HepG2 (cell line): ENCODE measurements at regions not wholly inside any gene's neighbourhood (a gene's known extent, or its start where the extent isn't known, plus 50 kb on each side); places are given as distances from the start of the nearest gene placed in this dataset.
A peak's percentile ranks its signal among the peaks of the same experiment; 100 is the strongest.

Experiments
- AGO2 ChIP-seq: fragments of 200-400 bp; formaldehyde crosslinking; optimal IDR thresholded peaks from 2 replicates; pipeline ENCODE3; 2017; ENCODE audit warnings: mild to moderate bottlenecking, low read depth, low read length, moderate library complexity
- CHD4 ChIP-seq: fragments of 200-600 bp; sonication (generic); IDR thresholded peaks from 2 replicates; pipeline ENCODE4 v1.7.0; 2017; ENCODE audit warnings: mild to moderate bottlenecking, low read length, borderline replicate concordance
- GATAD2A ChIP-seq: IDR thresholded peaks from 2 replicates; pipeline ENCODE4 v1.6.1; 2016
- GFI1 ChIP-seq: sonication (generic); formaldehyde crosslinking; IDR thresholded peaks from 2 replicates; pipeline ENCODE4 v1.5.0; 2020; ENCODE audit warnings: missing genetic modification reagents, mild to moderate bottlenecking, borderline replicate concordance
- HCFC1 ChIP-seq: fragments of 150-350 bp; IDR thresholded peaks from 2 replicates; pipeline ENCODE4 v1.6.1; 2014; ENCODE audit warnings: low read depth, low read length
- NCOA5 ChIP-seq: sonication (generic); formaldehyde crosslinking; IDR thresholded peaks from 2 replicates; pipeline ENCODE4 v1.4.0; 2020; ENCODE audit warnings: missing genetic modification reagents
- RARA ChIP-seq: IDR thresholded peaks from 2 replicates; pipeline ENCODE4 v1.6.1; 2016; ENCODE audit warnings: missing genetic modification reagents, missing compliant biosample characterization
- RFXAP ChIP-seq: sonication (generic); formaldehyde crosslinking; IDR thresholded peaks from 2 replicates; pipeline ENCODE4 v1.4.0; 2020; ENCODE audit warnings: missing genetic modification reagents, borderline replicate concordance
- RXRB ChIP-seq: IDR thresholded peaks from 2 replicates; pipeline ENCODE4 v1.6.1; 2016; ENCODE audit warnings: borderline replicate concordance, missing genetic modification reagents, missing compliant biosample characterization
- SMARCE1 ChIP-seq: fragments of 450-650 bp; IDR thresholded peaks from 2 replicates; pipeline ENCODE4 v1.6.1; 2017; ENCODE audit warnings: borderline replicate concordance
- SOX13 ChIP-seq, 3 experiments: fragments of 450-650 bp in 1 of 3; sonication (generic) in 1 of 3; formaldehyde crosslinking in 1 of 3; IDR thresholded peaks in 2 of 3; conservative IDR thresholded peaks in 1 of 3; 2 replicates each; pipeline versions ENCODE4 v1.5.0 to v1.6.1; 2016 to 2020; ENCODE audit warnings: antibody characterized with exemption in 1 of 3, mild to moderate bottlenecking in 1 of 3, missing compliant biosample characterization in 1 of 3, missing genetic modification reagents in 1 of 3, moderate library complexity in 1 of 3
- ZFP37 ChIP-seq: sonication (generic); formaldehyde crosslinking; IDR thresholded peaks from 2 replicates; pipeline ENCODE4 v1.4.0; 2020; ENCODE audit warnings: missing genetic modification reagents, borderline replicate concordance
- ZNF121 ChIP-seq: sonication (generic); formaldehyde crosslinking; IDR thresholded peaks from 2 replicates; pipeline ENCODE4 v1.5.0; 2020; ENCODE audit warnings: mild to moderate bottlenecking, missing genetic modification reagents
- ZNF615 ChIP-seq: sonication (generic); formaldehyde crosslinking; IDR thresholded peaks from 2 replicates; pipeline ENCODE4 v1.5.0; 2020; ENCODE audit warnings: mild to moderate bottlenecking, missing genetic modification reagents, borderline replicate concordance
- ZNF616 ChIP-seq: sonication (generic); formaldehyde crosslinking; IDR thresholded peaks from 2 replicates; pipeline ENCODE4 v1.5.0; 2020; ENCODE audit warnings: low read depth, mild to moderate bottlenecking, missing genetic modification reagents
- ZNF7 ChIP-seq: IDR thresholded peaks from 2 replicates; pipeline ENCODE4 v1.6.1; 2016; ENCODE audit warnings: missing biosample characterization, missing genetic modification reagents
- TF ChIP-seq, protein P1 (sequence below): sonication (generic); formaldehyde crosslinking; IDR thresholded peaks from 2 replicates; pipeline ENCODE4 v1.4.0; 2020; ENCODE audit warnings: missing genetic modification reagents, borderline replicate concordance
- TF ChIP-seq, protein P2 (sequence below), 2 experiments: sonication (generic) in 1 of 2; formaldehyde crosslinking in 1 of 2; IDR thresholded peaks; 2 replicates each; pipeline versions ENCODE4 v1.6.1 to v1.9.0; 2014 to 2022; ENCODE audit warnings: antibody characterized with exemption in 1 of 2, borderline replicate concordance in 1 of 2, inconsistent platforms in 1 of 2, low read depth in 1 of 2, missing genetic modification reagents in 1 of 2
- TF ChIP-seq, protein P3 (sequence below): sonication (generic); formaldehyde crosslinking; IDR thresholded peaks from 2 replicates; pipeline ENCODE4 v1.5.1; 2020; ENCODE audit warnings: missing genetic modification reagents, mild to moderate bottlenecking, borderline replicate concordance

DNA sequence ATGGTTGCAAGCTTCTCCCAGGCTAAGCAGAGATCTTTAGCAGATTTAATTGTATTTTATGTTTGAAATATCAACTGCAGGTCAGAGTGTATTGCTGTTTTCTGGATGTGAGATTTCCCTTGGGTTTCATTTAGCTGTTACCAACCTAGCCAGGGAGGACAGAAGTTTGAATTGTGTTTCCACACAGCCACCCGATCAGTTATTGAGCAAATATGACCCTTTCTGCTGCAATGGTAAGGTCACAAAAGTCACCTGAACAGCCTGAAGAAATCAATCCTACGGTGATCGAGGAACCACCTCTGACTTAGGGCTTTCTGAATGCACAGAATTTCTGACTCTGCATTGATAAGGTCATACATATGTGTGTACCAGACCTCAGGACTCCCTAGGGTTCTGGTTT, 419.9 kb downstream of the MAN2A1 start (continued):
- TF ChIP-seq ZFP37 (CRISPR knock-in tag) (no peak), GFI1 (CRISPR knock-in tag) (0 out of 2 replicates have a peak, but pooled peaks have one; percentile 24), NCOA5 (CRISPR knock-in tag) (no peak), CHD4 (no peak), ZNF616 (CRISPR knock-in tag) (no peak), AGO2 (no peak), ZNF615 (CRISPR knock-in tag) (no peak), ZNF121 (CRISPR knock-in tag) (no peak), RARA (CRISPR knock-in tag) (peak; percentile 69; the same call in 1 of the 2 replicates), RFXAP (CRISPR knock-in tag) (no peak), GATAD2A (CRISPR knock-in tag) (peak; percentile 85), SMARCE1 (no peak), ZNF7 (CRISPR knock-in tag) (no peak), SOX13 (IDR thresholded peaks at IDR 0.05) (no peak), SOX13 (CRISPR knock-in tag; conservative IDR thresholded peaks at IDR 0.05 in 1 of 2, IDR thresholded peaks at IDR 0.05 in 1 of 2) (peak in 1 of 2 experiments; percentile 65; a peak in 2 of 4 replicates), HCFC1 (no peak), RXRB (CRISPR knock-in tag) (no peak)
- TF ChIP-seq, protein P1, sequence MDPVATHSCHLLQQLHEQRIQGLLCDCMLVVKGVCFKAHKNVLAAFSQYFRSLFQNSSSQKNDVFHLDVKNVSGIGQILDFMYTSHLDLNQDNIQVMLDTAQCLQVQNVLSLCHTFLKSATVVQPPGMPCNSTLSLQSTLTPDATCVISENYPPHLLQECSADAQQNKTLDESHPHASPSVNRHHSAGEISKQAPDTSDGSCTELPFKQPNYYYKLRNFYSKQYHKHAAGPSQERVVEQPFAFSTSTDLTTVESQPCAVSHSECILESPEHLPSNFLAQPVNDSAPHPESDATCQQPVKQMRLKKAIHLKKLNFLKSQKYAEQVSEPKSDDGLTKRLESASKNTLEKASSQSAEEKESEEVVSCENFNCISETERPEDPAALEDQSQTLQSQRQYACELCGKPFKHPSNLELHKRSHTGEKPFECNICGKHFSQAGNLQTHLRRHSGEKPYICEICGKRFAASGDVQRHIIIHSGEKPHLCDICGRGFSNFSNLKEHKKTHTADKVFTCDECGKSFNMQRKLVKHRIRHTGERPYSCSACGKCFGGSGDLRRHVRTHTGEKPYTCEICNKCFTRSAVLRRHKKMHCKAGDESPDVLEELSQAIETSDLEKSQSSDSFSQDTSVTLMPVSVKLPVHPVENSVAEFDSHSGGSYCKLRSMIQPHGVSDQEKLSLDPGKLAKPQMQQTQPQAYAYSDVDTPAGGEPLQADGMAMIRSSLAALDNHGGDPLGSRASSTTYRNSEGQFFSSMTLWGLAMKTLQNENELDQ (CRISPR knock-in tag): no peak
- TF ChIP-seq, protein P2, sequence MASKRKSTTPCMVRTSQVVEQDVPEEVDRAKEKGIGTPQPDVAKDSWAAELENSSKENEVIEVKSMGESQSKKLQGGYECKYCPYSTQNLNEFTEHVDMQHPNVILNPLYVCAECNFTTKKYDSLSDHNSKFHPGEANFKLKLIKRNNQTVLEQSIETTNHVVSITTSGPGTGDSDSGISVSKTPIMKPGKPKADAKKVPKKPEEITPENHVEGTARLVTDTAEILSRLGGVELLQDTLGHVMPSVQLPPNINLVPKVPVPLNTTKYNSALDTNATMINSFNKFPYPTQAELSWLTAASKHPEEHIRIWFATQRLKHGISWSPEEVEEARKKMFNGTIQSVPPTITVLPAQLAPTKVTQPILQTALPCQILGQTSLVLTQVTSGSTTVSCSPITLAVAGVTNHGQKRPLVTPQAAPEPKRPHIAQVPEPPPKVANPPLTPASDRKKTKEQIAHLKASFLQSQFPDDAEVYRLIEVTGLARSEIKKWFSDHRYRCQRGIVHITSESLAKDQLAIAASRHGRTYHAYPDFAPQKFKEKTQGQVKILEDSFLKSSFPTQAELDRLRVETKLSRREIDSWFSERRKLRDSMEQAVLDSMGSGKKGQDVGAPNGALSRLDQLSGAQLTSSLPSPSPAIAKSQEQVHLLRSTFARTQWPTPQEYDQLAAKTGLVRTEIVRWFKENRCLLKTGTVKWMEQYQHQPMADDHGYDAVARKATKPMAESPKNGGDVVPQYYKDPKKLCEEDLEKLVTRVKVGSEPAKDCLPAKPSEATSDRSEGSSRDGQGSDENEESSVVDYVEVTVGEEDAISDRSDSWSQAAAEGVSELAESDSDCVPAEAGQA (IDR thresholded peaks at IDR 0.05; ENCODE audit: low read depth): no peak
- TF ChIP-seq, protein P2 (CRISPR knock-in tag; IDR thresholded peaks at IDR 0.05; ENCODE audit: borderline replicate concordance): no peak
- TF ChIP-seq, protein P3, sequence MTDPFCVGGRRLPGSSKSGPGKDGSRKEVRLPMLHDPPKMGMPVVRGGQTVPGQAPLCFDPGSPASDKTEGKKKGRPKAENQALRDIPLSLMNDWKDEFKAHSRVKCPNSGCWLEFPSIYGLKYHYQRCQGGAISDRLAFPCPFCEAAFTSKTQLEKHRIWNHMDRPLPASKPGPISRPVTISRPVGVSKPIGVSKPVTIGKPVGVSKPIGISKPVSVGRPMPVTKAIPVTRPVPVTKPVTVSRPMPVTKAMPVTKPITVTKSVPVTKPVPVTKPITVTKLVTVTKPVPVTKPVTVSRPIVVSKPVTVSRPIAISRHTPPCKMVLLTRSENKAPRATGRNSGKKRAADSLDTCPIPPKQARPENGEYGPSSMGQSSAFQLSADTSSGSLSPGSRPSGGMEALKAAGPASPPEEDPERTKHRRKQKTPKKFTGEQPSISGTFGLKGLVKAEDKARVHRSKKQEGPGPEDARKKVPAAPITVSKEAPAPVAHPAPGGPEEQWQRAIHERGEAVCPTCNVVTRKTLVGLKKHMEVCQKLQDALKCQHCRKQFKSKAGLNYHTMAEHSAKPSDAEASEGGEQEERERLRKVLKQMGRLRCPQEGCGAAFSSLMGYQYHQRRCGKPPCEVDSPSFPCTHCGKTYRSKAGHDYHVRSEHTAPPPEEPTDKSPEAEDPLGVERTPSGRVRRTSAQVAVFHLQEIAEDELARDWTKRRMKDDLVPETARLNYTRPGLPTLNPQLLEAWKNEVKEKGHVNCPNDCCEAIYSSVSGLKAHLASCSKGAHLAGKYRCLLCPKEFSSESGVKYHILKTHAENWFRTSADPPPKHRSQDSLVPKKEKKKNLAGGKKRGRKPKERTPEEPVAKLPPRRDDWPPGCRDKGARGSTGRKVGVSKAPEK (CRISPR knock-in tag): 0 out of 2 replicates have a peak, but pooled peaks have one; percentile 66
